SU-DHL-6 (cell line): ENCODE measurements at regions not wholly inside any gene's neighbourhood (a gene's known extent, or its start where the extent isn't known, plus 50 kb on each side); places are given as distances from the start of the nearest gene placed in this dataset.

Experiments
- H2AFZ ChIP-seq: fragments of 200-600 bp; sonication (generic); 2 replicates; pipeline ENCODE4 v1.6.1; 2014; ENCODE audit warnings: low read depth, mild to moderate bottlenecking, moderate library complexity, mixed read lengths, antibody characterized with exemption, low read length; ENCODE audit not compliant: severe bottlenecking
- H3F3A ChIP-seq: fragments of 200-600 bp; shearing (Covaris generic); 2 replicates; pipeline ENCODE4 v1.6.0; 2016; ENCODE audit warnings: antibody characterized with exemption, mild to moderate bottlenecking; ENCODE audit not compliant: insufficient read depth
- H3K27ac ChIP-seq: fragments of 200-600 bp; sonication (generic); 2 replicates; pipeline ENCODE4 v1.5.1; 2016; ENCODE audit warnings: low read depth, mild to moderate bottlenecking, low read length, moderate library complexity, mixed read lengths
- H3K27me3 ChIP-seq: fragments of 200-600 bp; sonication (generic), shearing (Covaris generic); 2 replicates; pipeline ENCODE4 v1.6.0; 2014; ENCODE audit warnings: mild to moderate bottlenecking, low read length
- H3K36me3 ChIP-seq: fragments of 200-600 bp; sonication (generic); 2 replicates; pipeline ENCODE4 v1.6.1; 2014; ENCODE audit warnings: mild to moderate bottlenecking, low read length, mixed read lengths
- H3K4me2 ChIP-seq: fragments of 300-600, 200-600 bp; shearing (Covaris generic), sonication (generic); 2 replicates; pipeline ENCODE4 v1.6.0; 2014; ENCODE audit warnings: low read length, low read depth, mild to moderate bottlenecking; ENCODE audit not compliant: poor library complexity, severe bottlenecking
- H3K4me3 ChIP-seq: fragments of 200-600 bp; sonication (generic); 2 replicates; pipeline ENCODE4 v1.5.1; 2014; ENCODE audit warnings: antibody characterized with exemption, low read length, mild to moderate bottlenecking, mixed read lengths; ENCODE audit not compliant: insufficient read depth, poor library complexity, severe bottlenecking
- H3K79me2 ChIP-seq: fragments of 200-600 bp; sonication (generic); 2 replicates; pipeline ENCODE4 v1.6.1; 2014; ENCODE audit warnings: mild to moderate bottlenecking, low read length, moderate library complexity; ENCODE audit not compliant: insufficient read depth
- H3K9ac ChIP-seq: fragments of 200-600 bp; sonication (generic); 2 replicates; pipeline ENCODE4 v1.7.0; 2014; ENCODE audit warnings: mild to moderate bottlenecking, low read length
- H3K9me2 ChIP-seq: fragments of 200-600 bp; sonication (generic); replicated peaks from 2 replicates; pipeline ENCODE4 v1.6.1; 2014; ENCODE audit warnings: low read length; ENCODE audit not compliant: insufficient read depth
- H3K9me3 ChIP-seq: fragments of 200-600 bp; sonication (generic); 2 replicates; pipeline ENCODE4 v1.6.1; 2014; ENCODE audit warnings: low read length, mixed read lengths; ENCODE audit not compliant: insufficient read depth
- H4K20me1 ChIP-seq: fragments of 200-600 bp; sonication (generic); 2 replicates; pipeline ENCODE4 v1.6.1; 2014; ENCODE audit warnings: low read depth, mild to moderate bottlenecking, antibody characterized with exemption, low read length, moderate library complexity, mixed read lengths
- EZH2phosphoT487 ChIP-seq: fragments of 200-600 bp; sonication (generic), shearing (Covaris generic); conservative IDR thresholded peaks from 2 replicates; pipeline ENCODE4 v1.6.1; 2018; ENCODE audit warnings: mild to moderate bottlenecking, antibody characterized with exemption, low read length, moderate library complexity, mixed read lengths
- TF ChIP-seq, protein P1 (sequence below): fragments of 200-600 bp; sonication (generic); IDR thresholded peaks from one replicate; pipeline ENCODE4 v1.5.1; 2017; ENCODE audit warnings: antibody characterized with exemption, mild to moderate bottlenecking, low read length, moderate library complexity; ENCODE audit not compliant: insufficient read depth, poor library complexity, severe bottlenecking

DNA sequence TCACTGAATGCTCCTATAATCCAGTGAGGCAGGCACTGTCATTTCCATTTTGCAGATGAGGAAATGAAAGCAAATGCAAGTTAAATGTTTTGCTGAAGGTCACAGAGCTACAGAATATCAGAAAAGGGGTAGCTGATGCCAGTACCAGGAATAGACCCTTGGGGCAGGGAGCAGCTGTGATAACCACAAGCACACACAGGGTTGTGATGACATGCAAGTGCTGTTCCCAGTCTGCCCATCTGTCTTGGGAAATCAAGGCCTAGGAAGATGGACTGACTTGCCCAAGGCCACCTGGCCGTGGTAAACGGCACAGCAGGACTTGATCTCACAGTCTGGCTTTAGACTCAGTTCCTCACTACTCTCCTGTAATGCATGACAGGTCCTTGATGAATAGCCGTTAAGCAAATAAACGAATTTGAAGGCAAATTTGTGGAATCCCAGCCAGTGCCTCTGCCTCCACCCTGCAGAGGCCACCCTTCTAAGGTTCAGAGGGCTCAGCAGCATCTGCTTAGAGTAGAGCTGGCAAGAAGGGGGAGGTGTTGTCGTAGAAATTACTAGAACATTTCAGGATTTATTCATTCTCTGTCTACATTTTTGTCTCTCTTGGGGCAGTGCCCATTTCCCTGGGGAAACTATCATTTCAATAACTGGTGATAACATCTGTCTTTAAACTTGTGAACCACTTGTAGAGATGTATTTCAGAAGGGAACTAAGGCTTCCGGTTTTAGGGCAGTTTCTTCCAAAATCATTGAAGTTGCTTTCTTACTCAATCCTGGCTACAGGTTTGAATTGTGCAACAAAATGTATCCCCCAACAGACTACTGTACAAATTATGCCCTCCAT is 53.2 kb upstream of the MRPS6 start:
- H3K9me3 ChIP-seq: no peaks in the 10 kb centered on the region
- TF ChIP-seq, protein P1, sequence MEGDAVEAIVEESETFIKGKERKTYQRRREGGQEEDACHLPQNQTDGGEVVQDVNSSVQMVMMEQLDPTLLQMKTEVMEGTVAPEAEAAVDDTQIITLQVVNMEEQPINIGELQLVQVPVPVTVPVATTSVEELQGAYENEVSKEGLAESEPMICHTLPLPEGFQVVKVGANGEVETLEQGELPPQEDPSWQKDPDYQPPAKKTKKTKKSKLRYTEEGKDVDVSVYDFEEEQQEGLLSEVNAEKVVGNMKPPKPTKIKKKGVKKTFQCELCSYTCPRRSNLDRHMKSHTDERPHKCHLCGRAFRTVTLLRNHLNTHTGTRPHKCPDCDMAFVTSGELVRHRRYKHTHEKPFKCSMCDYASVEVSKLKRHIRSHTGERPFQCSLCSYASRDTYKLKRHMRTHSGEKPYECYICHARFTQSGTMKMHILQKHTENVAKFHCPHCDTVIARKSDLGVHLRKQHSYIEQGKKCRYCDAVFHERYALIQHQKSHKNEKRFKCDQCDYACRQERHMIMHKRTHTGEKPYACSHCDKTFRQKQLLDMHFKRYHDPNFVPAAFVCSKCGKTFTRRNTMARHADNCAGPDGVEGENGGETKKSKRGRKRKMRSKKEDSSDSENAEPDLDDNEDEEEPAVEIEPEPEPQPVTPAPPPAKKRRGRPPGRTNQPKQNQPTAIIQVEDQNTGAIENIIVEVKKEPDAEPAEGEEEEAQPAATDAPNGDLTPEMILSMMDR: no peak
- TF ChIP-seq EZH2phosphoT487: no peak
- H3K27ac ChIP-seq: no peak overlapping the region
- no peak overlapping the region for H3K4me3 ChIP-seq
- H3K27me3 ChIP-seq: no peaks in the 10 kb centered on the region
- H3K9ac ChIP-seq: no peak overlapping the region
- no peaks in the 10 kb centered on the region for H3K9me2 ChIP-seq
- H2AFZ ChIP-seq: no peak overlapping the region
- H3K79me2 ChIP-seq: no peaks in the 10 kb centered on the region
- H3K4me2 ChIP-seq: peak overlapping the region; percentile 9
- H3F3A ChIP-seq: no peaks in the 10 kb centered on the region
- H3K36me3 ChIP-seq: no peaks in the 10 kb centered on the region
- H4K20me1 ChIP-seq: no peaks in the 10 kb centered on the region

DNA sequence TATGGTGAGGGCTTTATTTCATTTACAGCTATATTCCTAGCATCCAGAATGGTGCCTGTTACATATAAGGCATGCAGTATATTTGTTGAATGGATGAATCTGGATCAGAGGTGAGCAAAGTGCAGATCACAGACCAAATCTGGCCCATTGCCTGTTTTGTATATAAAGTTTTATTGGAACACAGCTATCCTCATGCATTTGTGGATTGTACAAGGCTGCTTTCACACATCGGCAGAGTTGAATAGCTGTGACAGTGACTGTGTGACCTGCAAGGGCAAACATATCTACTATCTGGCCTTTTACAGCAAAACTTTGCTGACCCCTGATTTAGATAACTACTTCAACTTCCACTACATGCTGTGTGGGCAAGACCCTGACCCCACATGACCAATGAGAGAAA is 54.0 kb upstream of the MRPS6 start:
- H3K9ac ChIP-seq: no peak overlapping the region
- no peaks in the 10 kb centered on the region for H3K79me2 ChIP-seq
- H3K27me3 ChIP-seq: no peaks in the 10 kb centered on the region
- H3K4me3 ChIP-seq: no peak overlapping the region
- H3K9me2 ChIP-seq: no peaks in the 10 kb centered on the region
- H3K36me3 ChIP-seq: no peaks in the 10 kb centered on the region
- H4K20me1 ChIP-seq: no peaks in the 10 kb centered on the region
- TF ChIP-seq, protein P1: no peak
- TF ChIP-seq EZH2phosphoT487: no peak
- H3F3A ChIP-seq: no peaks in the 10 kb centered on the region
- no peak overlapping the region for H2AFZ ChIP-seq
- H3K27ac ChIP-seq: peak overlapping the region; percentile 44; the same call in 1 of the 2 replicates
- H3K4me2 ChIP-seq: no peak overlapping the region
- no peaks in the 10 kb centered on the region for H3K9me3 ChIP-seq

DNA sequence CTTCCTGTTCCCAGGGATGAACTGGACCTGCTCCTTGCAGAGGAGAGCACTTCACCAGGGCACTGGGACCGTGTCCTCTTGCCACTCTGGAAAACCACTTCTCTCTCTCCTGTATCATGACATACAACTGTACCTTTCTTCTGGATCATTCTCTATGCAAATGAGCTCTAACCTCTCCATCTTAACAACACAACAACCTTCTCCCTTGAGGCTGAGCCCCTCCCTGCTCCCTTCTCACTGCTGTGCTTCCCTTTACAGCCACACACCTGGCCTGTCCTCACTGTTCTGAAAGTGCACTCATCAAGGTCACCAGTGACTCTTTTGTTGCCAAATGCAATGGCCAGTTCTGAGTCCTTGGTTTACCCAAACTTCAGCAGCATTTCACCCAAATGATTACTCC is 54.5 kb upstream of the MRPS6 start:
- Histone ChIP-seq H3K27me3 (no peaks in the 10 kb centered on the region), H4K20me1 (no peaks in the 10 kb centered on the region), H3K9me3 (no peaks in the 10 kb centered on the region), H3K9ac (no peak overlapping the region), H3K4me2 (no peak overlapping the region), H3K27ac (no peak overlapping the region), H3K79me2 (no peaks in the 10 kb centered on the region), H3K9me2 (no peaks in the 10 kb centered on the region), H3F3A (no peaks in the 10 kb centered on the region), H3K4me3 (no peak overlapping the region), H3K36me3 (no peaks in the 10 kb centered on the region), H2AFZ (no peak overlapping the region)
- no peak for TF ChIP-seq EZH2phosphoT487
- TF ChIP-seq, protein P1: no peak
